GM23338 (cell line): ENCODE measurements at regions not wholly inside any gene's neighbourhood (a gene's known extent, or its start where the extent isn't known, plus 50 kb on each side); places are given as distances from the start of the nearest gene placed in this dataset.

Experiments
- ATAC-seq: fragments of 200-7000 bp; cut with Tn5 transposase; 3 replicates; pipeline ENCODE4 v1.9.1; 2020
- DNase-seq: peaks from one replicate; pipeline ENCODE4 v3.0.0-alpha.2; 2015; ENCODE audit warnings: low spot score
- H2AFZ ChIP-seq: fragments of 200-600 bp; sonication (generic); 2 replicates; pipeline ENCODE4 v1.8.0; 2016; ENCODE audit warnings: antibody characterized with exemption, mild to moderate bottlenecking, moderate library complexity
- H3F3A ChIP-seq: fragments of 200-600 bp; sonication (generic); replicated peaks from 2 replicates; pipeline ENCODE4 v1.8.0; 2017; ENCODE audit warnings: antibody characterized with exemption, mixed run types, low read depth
- H3K27ac ChIP-seq: fragments of 200-600 bp; sonication (generic); 2 replicates; pipeline ENCODE4 v1.6.1; 2016; ENCODE audit warnings: low read depth
- H3K27me3 ChIP-seq: fragments of 200-600 bp; sonication (generic); 2 replicates; pipeline ENCODE4 v1.8.0; 2016; ENCODE audit warnings: mild to moderate bottlenecking, mixed run types, moderate library complexity; ENCODE audit not compliant: insufficient read depth
- H3K36me3 ChIP-seq: fragments of 200-600 bp; sonication (generic); 2 replicates; pipeline ENCODE4 v1.8.0; 2016; ENCODE audit warnings: mild to moderate bottlenecking; ENCODE audit not compliant: insufficient read depth
- H3K4me1 ChIP-seq: fragments of 200-600 bp; sonication (generic); 2 replicates; pipeline ENCODE4 v1.8.0; 2016; ENCODE audit warnings: mild to moderate bottlenecking, moderate library complexity; ENCODE audit not compliant: insufficient read depth
- H3K4me2 ChIP-seq: fragments of 200-600 bp; sonication (generic); 2 replicates; pipeline ENCODE4 v1.7.1; 2017; ENCODE audit warnings: mixed run types
- H3K4me3 ChIP-seq: fragments of 200-600 bp; sonication (generic); 2 replicates; pipeline ENCODE4 v1.6.1; 2016; ENCODE audit warnings: mixed run types
- H3K79me2 ChIP-seq: fragments of 200-600 bp; sonication (generic); replicated peaks from 2 replicates; pipeline ENCODE4 v1.8.0; 2017; ENCODE audit warnings: mild to moderate bottlenecking; ENCODE audit not compliant: insufficient read depth
- H3K9me2 ChIP-seq: fragments of 200-600 bp; sonication (generic); 2 replicates; pipeline ENCODE4 v1.8.0; 2017; ENCODE audit not compliant: insufficient read depth
- H4K20me1 ChIP-seq: fragments of 200-600 bp; sonication (generic); replicated peaks from 2 replicates; pipeline ENCODE4 v1.8.0; 2017; ENCODE audit warnings: mild to moderate bottlenecking; ENCODE audit not compliant: insufficient read depth
- H3K27ac Mint-ChIP-seq: 2 replicates; pipeline ENCODE4 v1.8.0; 2020; ENCODE audit warnings: inconsistent platforms, mild to moderate bottlenecking, moderate library complexity, mixed read lengths
- H3K27me3 Mint-ChIP-seq: 3 replicates; pipeline ENCODE4 v1.8.0; 2022; ENCODE audit warnings: low read depth, mild to moderate bottlenecking, moderate library complexity, mixed read lengths, inconsistent platforms; ENCODE audit not compliant: insufficient read depth, poor library complexity
- H3K36me3 Mint-ChIP-seq: 3 replicates; pipeline ENCODE4 v1.8.0; 2021; ENCODE audit warnings: low read depth, mild to moderate bottlenecking, inconsistent platforms, moderate library complexity, mixed read lengths
- H3K4me1 Mint-ChIP-seq: 3 replicates; pipeline ENCODE4 v1.8.0; 2020; ENCODE audit warnings: mild to moderate bottlenecking, inconsistent platforms, mixed read lengths
- H3K4me3 Mint-ChIP-seq: 3 replicates; pipeline ENCODE4 v1.8.0; 2021; ENCODE audit warnings: moderate library complexity, mild to moderate bottlenecking, inconsistent platforms, mixed read lengths
- H3K9me3 Mint-ChIP-seq: 3 replicates; pipeline ENCODE4 v1.8.0; 2020; ENCODE audit warnings: moderate library complexity, mild to moderate bottlenecking, inconsistent platforms, mixed read lengths
- EZH2 ChIP-seq: fragments of 200-600 bp; sonication (generic); IDR thresholded peaks from one replicate; pipeline ENCODE4 v1.8.0; 2017; ENCODE audit warnings: antibody characterized with exemption, mild to moderate bottlenecking, low read depth; ENCODE audit not compliant: unreplicated experiment
- NANOG ChIP-seq: IDR thresholded peaks from 2 replicates; pipeline ENCODE4 v1.6.1; 2016; ENCODE audit warnings: antibody characterized with exemption, borderline replicate concordance
- POLR2AphosphoS5 ChIP-seq: IDR thresholded peaks from 2 replicates; pipeline ENCODE4 v1.6.1; 2016; ENCODE audit warnings: antibody characterized with exemption, low read depth
- ZNF114 ChIP-seq: fragments of 250-450 bp; sonication (Bioruptor Pico); IDR thresholded peaks from 2 replicates; pipeline ENCODE4 v1.5.0; 2020; ENCODE audit warnings: mild to moderate bottlenecking, moderate library complexity
- ZNF331 ChIP-seq: fragments of 250-450 bp; sonication (Bioruptor Pico); IDR thresholded peaks from 2 replicates; pipeline ENCODE4 v1.5.0; 2020; ENCODE audit warnings: low read depth, mild to moderate bottlenecking, moderate library complexity
- TF ChIP-seq, protein P1 (sequence below): fragments of 250-450 bp; sonication (Bioruptor Pico); IDR thresholded peaks from 2 replicates; pipeline ENCODE4 v1.5.0; 2020; ENCODE audit warnings: mild to moderate bottlenecking, moderate library complexity
- TF ChIP-seq, protein P2 (sequence below): IDR thresholded peaks from 2 replicates; pipeline ENCODE4 v1.6.1; 2016; ENCODE audit warnings: antibody characterized with exemption
- TF ChIP-seq, protein P3 (sequence below), 2 experiments: fragments of 200-600 bp in 1 of 2; sonication (generic) in 1 of 2; conservative IDR thresholded peaks; 2 replicates each; pipeline versions ENCODE4 v1.5.1 to v1.6.1; 2016 to 2017; ENCODE audit warnings: antibody characterized with exemption in 2 of 2, low read depth in 2 of 2, mild to moderate bottlenecking in 2 of 2, moderate library complexity in 1 of 2

DNA sequence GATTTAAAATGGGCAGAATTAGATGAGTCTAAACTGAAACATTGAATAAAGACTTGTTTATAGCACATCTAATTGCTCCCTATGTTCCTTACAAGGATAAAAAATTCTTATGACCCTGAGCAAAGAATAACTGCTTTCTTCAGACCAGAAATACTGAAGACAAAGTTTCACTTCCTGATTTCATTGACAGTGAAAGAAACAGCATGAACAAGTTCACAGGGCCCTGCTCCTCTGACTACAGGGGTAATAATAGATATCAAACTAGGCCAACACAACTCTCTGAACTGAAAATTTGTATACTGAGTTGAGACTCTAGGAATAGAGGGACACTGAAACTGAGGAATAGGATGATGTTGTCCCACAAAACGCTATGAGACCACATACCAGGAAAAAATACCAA, 1383.3 kb upstream of the CDH2 start:
- DNase-seq, result no peak
- TF ChIP-seq, protein P1, sequence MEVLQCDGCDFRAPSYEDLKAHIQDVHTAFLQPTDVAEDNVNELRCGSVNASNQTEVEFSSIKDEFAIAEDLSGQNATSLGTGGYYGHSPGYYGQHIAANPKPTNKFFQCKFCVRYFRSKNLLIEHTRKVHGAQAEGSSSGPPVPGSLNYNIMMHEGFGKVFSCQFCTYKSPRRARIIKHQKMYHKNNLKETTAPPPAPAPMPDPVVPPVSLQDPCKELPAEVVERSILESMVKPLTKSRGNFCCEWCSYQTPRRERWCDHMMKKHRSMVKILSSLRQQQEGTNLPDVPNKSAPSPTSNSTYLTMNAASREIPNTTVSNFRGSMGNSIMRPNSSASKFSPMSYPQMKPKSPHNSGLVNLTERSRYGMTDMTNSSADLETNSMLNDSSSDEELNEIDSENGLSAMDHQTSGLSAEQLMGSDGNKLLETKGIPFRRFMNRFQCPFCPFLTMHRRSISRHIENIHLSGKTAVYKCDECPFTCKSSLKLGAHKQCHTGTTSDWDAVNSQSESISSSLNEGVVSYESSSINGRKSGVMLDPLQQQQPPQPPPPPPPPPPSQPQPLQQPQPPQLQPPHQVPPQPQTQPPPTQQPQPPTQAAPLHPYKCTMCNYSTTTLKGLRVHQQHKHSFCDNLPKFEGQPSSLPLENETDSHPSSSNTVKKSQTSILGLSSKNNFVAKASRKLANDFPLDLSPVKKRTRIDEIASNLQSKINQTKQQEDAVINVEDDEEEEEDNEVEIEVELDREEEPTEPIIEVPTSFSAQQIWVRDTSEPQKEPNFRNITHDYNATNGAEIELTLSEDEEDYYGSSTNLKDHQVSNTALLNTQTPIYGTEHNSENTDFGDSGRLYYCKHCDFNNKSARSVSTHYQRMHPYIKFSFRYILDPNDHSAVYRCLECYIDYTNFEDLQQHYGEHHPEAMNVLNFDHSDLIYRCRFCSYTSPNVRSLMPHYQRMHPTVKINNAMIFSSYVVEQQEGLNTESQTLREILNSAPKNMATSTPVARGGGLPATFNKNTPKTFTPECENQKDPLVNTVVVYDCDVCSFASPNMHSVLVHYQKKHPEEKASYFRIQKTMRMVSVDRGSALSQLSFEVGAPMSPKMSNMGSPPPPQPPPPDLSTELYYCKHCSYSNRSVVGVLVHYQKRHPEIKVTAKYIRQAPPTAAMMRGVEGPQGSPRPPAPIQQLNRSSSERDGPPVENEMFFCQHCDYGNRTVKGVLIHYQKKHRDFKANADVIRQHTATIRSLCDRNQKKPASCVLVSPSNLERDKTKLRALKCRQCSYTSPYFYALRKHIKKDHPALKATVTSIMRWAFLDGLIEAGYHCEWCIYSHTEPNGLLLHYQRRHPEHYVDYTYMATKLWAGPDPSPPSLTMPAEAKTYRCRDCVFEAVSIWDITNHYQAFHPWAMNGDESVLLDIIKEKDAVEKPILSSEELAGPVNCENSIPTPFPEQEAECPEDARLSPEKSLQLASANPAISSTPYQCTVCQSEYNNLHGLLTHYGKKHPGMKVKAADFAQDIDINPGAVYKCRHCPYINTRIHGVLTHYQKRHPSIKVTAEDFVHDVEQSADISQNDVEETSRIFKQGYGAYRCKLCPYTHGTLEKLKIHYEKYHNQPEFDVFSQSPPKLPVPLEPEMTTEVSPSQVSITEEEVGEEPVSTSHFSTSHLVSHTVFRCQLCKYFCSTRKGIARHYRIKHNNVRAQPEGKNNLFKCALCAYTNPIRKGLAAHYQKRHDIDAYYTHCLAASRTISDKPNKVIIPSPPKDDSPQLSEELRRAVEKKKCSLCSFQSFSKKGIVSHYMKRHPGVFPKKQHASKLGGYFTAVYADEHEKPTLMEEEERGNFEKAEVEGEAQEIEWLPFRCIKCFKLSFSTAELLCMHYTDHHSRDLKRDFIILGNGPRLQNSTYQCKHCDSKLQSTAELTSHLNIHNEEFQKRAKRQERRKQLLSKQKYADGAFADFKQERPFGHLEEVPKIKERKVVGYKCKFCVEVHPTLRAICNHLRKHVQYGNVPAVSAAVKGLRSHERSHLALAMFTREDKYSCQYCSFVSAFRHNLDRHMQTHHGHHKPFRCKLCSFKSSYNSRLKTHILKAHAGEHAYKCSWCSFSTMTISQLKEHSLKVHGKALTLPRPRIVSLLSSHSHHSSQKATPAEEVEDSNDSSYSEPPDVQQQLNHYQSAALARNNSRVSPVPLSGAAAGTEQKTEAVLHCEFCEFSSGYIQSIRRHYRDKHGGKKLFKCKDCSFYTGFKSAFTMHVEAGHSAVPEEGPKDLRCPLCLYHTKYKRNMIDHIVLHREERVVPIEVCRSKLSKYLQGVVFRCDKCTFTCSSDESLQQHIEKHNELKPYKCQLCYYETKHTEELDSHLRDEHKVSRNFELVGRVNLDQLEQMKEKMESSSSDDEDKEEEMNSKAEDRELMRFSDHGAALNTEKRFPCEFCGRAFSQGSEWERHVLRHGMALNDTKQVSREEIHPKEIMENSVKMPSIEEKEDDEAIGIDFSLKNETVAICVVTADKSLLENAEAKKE (CRISPR knock-in tag), result no peak
- TF ChIP-seq NANOG (no peak), ZNF331 (no peak), EZH2 (no peak), POLR2AphosphoS5 (no peak), ZNF114 (CRISPR knock-in tag) (no peak)
- TF ChIP-seq, protein P2, sequence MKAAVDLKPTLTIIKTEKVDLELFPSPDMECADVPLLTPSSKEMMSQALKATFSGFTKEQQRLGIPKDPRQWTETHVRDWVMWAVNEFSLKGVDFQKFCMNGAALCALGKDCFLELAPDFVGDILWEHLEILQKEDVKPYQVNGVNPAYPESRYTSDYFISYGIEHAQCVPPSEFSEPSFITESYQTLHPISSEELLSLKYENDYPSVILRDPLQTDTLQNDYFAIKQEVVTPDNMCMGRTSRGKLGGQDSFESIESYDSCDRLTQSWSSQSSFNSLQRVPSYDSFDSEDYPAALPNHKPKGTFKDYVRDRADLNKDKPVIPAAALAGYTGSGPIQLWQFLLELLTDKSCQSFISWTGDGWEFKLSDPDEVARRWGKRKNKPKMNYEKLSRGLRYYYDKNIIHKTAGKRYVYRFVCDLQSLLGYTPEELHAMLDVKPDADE, result no peak
- TF ChIP-seq, protein P3, sequence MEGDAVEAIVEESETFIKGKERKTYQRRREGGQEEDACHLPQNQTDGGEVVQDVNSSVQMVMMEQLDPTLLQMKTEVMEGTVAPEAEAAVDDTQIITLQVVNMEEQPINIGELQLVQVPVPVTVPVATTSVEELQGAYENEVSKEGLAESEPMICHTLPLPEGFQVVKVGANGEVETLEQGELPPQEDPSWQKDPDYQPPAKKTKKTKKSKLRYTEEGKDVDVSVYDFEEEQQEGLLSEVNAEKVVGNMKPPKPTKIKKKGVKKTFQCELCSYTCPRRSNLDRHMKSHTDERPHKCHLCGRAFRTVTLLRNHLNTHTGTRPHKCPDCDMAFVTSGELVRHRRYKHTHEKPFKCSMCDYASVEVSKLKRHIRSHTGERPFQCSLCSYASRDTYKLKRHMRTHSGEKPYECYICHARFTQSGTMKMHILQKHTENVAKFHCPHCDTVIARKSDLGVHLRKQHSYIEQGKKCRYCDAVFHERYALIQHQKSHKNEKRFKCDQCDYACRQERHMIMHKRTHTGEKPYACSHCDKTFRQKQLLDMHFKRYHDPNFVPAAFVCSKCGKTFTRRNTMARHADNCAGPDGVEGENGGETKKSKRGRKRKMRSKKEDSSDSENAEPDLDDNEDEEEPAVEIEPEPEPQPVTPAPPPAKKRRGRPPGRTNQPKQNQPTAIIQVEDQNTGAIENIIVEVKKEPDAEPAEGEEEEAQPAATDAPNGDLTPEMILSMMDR (conservative IDR thresholded peaks at IDR 0.05; ENCODE audit: low read depth in 2 of 2), result no peak
- no peaks in the 10 kb centered on the region for H3K4me1 ChIP-seq
- H3K79me2 ChIP-seq, result no peaks in the 10 kb centered on the region
- H3K27me3 Mint-ChIP-seq, result peaks cover 1% of the 10 kb centered on the region
- H3K9me2 ChIP-seq, result 0 out of 2 replicates have a peak, but pooled peaks cover 3% of the 10 kb centered on the region
- no peaks in the 10 kb centered on the region for H3K36me3 ChIP-seq
- H3K27me3 ChIP-seq, result no peaks in the 10 kb centered on the region
- H3K4me2 ChIP-seq, result no peak overlapping the region
- no peak overlapping the region for H3K27ac Mint-ChIP-seq
- H3K4me3 ChIP-seq, result no peak overlapping the region
- H3F3A ChIP-seq, result no peaks in the 10 kb centered on the region
- no peaks in the 10 kb centered on the region for H3K36me3 Mint-ChIP-seq
- no peaks in the 10 kb centered on the region for H4K20me1 ChIP-seq
- H3K27ac ChIP-seq, result no peak overlapping the region
- no peaks in the 10 kb centered on the region for H3K9me3 Mint-ChIP-seq
- H3K4me1 Mint-ChIP-seq, result no peaks in the 10 kb centered on the region
- H3K4me3 Mint-ChIP-seq, result no peak overlapping the region
- no peak overlapping the region for H2AFZ ChIP-seq
- ATAC-seq, result no peak
